Body of pancreas (tissue), 4 donors: ENCODE measurements at regions not wholly inside any gene's neighbourhood (a gene's known extent, or its start where the extent isn't known, plus 50 kb on each side); places are given as distances from the start of the nearest gene placed in this dataset.

Source experiments
- ATAC-seq: fragments of 150-250 bp; one replicate; pipeline ENCODE4 v1.9.1; 2016
- DNase-seq, 4 donors: peaks; one replicate each; pipeline ENCODE4 v3.0.0-alpha.2; 2019
- H3K27ac ChIP-seq, 4 donors: fragments of 200-600 bp; sonication (generic); 1 replicate in 3 of 4; 2 replicates in 1 of 4; pipeline versions ENCODE4 v1.5.1 to v1.6.1; 2016 to 2019; ENCODE audit warnings: mild to moderate bottlenecking in 1 of 4, mixed read lengths in 1 of 4, moderate library complexity in 1 of 4
- H3K27me3 ChIP-seq, 2 donors: fragments of 200-600 bp; sonication (generic); one replicate each; pipeline ENCODE4 v1.6.0; 2016; ENCODE audit warnings: mild to moderate bottlenecking in 1 of 2
- H3K36me3 ChIP-seq, 2 donors: fragments of 200-600 bp; sonication (generic); replicated peaks in 1 of 2; 2 replicates each; pipeline ENCODE4 v1.5.1; 2016; ENCODE audit warnings: low read depth in 2 of 2; ENCODE audit not compliant: insufficient read depth in 1 of 2
- H3K4me1 ChIP-seq: fragments of 200-600 bp; sonication (generic); one replicate; pipeline ENCODE4 v1.6.0; 2016
- H3K4me3 ChIP-seq, 2 donors: fragments of 200-600 bp; sonication (generic); 1 replicate in 1 of 2; 2 replicates in 1 of 2; pipeline ENCODE4 v1.5.1; 2016 to 2019
- H3K9me3 ChIP-seq, 3 donors: fragments of 200-600 bp; sonication (generic); 1 replicate in 2 of 3; 2 replicates in 1 of 3; pipeline ENCODE4 v1.5.1; 2016
- POLR2A ChIP-seq, 3 donors: fragments of 450-650 bp; IDR thresholded peaks; one replicate each; pipeline ENCODE4 v1.6.1; 2016; ENCODE audit warnings: antibody characterized with exemption in 3 of 3, mild to moderate bottlenecking in 2 of 3
- WGBS, 2 donors: methylation state at CpG; one replicate each; pipeline ENCODE4 v1.1.5; 2017; 5-methylcytosine and 5-hydroxymethylcytosine counted together
- intact Hi-C: fragments of 100-400 bp; cut with DNase I; formaldehyde crosslinking; loops from one replicate; pipeline ENCODE4 v1.15.1; 2023
- TF ChIP-seq, protein P1 (sequence below), 7 experiments: fragments of 450-650 bp in 4 of 7; fragments of 200-600 bp in 3 of 7; sonication (generic) in 3 of 7; IDR thresholded peaks; one replicate each; pipeline ENCODE4 v1.5.1; 2016 to 2019; ENCODE audit warnings: antibody characterized with exemption in 7 of 7

DNA sequence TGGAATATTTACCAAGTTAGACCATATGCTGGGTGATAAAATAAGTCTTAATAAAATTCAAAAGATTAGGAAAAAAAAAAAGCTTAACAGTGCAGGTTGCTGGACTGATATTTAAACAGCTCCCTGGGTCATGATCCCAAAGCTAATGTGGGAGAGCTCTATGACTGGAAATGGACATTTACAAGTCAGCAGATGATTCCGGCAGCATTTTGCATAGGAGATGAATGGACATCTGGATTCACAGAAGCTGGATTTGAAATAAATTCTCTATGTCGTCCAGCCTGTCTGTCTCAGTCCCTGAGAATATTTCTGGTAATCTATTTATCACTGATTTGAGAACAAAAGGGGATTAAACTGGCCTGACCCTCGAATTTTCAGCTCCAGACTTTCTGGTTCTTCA, 52.3 kb upstream of the KLHL25 start:
- 36 to 42% methylated on average over 3 of the region's 3 CpGs for WGBS, 2 donors
- Histone ChIP-seq H3K4me3 (no peak overlapping the region), H3K4me1 (no peaks in the 10 kb centered on the region), H3K36me3 (no peaks in the 10 kb centered on the region), H3K27ac (no peak overlapping the region), H3K9me3 (no peaks in the 10 kb centered on the region), H3K27me3 (no peaks in the 10 kb centered on the region)
- TF ChIP-seq, protein P1, sequence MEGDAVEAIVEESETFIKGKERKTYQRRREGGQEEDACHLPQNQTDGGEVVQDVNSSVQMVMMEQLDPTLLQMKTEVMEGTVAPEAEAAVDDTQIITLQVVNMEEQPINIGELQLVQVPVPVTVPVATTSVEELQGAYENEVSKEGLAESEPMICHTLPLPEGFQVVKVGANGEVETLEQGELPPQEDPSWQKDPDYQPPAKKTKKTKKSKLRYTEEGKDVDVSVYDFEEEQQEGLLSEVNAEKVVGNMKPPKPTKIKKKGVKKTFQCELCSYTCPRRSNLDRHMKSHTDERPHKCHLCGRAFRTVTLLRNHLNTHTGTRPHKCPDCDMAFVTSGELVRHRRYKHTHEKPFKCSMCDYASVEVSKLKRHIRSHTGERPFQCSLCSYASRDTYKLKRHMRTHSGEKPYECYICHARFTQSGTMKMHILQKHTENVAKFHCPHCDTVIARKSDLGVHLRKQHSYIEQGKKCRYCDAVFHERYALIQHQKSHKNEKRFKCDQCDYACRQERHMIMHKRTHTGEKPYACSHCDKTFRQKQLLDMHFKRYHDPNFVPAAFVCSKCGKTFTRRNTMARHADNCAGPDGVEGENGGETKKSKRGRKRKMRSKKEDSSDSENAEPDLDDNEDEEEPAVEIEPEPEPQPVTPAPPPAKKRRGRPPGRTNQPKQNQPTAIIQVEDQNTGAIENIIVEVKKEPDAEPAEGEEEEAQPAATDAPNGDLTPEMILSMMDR (IDR thresholded peaks at IDR 0.05) = no peak
- no peak for TF ChIP-seq POLR2A (IDR thresholded peaks at IDR 0.05)
- intact Hi-C loops = no loop called here
- no peak for DNase-seq
- no peak for ATAC-seq

DNA sequence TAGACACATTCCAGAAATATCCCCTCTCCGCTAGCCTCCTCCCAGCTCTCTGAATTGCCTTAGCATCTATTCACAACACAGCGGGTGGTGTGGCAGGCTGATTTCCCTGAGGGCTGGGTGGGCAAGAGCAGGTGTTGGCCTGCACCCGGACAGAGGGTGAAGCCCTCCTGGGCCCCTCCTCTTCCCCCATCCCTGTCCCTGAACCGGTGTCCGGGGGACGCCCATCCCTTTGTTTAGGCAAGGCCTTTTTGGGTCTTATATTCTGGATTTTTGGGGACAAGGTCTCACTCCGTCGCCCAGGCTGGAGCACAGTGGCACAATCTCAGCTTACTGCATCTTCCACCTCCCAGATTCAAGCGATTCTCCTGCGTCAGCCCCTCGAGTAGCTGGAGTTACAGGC, 55.2 kb upstream of the KLHL25 start:
- no peaks in the 10 kb centered on the region for H3K9me3 ChIP-seq
- no peaks in the 10 kb centered on the region for H3K27me3 ChIP-seq
- H3K4me3 ChIP-seq = no peak overlapping the region
- WGBS, 2 donors = 72 to 80% methylated on average over 8 to 11 of the region's 11 CpGs
- ATAC-seq (no peak), DNase-seq (no peak)
- H3K4me1 ChIP-seq = no peaks in the 10 kb centered on the region
- no peaks in the 10 kb centered on the region for H3K36me3 ChIP-seq
- intact Hi-C loops = no loop called here
- no peak for TF ChIP-seq POLR2A (IDR thresholded peaks at IDR 0.05)
- TF ChIP-seq, protein P1 (IDR thresholded peaks at IDR 0.05) = no peak
- no peak overlapping the region for H3K27ac ChIP-seq

DNA sequence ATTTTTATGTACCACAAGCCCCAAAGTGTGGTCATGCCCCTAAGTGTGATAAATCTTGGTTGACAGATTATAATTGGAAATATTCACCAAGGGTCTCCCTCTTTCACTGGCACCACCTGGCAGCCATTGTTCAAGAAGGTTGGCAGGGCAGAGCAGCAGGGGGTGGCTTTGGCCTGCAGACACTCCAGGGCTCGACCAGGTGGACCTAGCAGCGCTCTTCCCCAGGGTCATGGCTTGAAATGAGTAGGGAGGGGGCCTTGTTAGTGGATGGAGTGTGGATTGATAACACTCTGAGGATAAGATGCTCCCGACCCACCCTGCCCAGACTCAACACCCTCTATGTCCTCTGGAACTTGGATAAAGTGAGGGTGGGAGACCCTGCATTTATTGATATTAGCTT, 58.2 kb upstream of the KLHL25 start:
- intact Hi-C loops = no loop called here

DNA sequence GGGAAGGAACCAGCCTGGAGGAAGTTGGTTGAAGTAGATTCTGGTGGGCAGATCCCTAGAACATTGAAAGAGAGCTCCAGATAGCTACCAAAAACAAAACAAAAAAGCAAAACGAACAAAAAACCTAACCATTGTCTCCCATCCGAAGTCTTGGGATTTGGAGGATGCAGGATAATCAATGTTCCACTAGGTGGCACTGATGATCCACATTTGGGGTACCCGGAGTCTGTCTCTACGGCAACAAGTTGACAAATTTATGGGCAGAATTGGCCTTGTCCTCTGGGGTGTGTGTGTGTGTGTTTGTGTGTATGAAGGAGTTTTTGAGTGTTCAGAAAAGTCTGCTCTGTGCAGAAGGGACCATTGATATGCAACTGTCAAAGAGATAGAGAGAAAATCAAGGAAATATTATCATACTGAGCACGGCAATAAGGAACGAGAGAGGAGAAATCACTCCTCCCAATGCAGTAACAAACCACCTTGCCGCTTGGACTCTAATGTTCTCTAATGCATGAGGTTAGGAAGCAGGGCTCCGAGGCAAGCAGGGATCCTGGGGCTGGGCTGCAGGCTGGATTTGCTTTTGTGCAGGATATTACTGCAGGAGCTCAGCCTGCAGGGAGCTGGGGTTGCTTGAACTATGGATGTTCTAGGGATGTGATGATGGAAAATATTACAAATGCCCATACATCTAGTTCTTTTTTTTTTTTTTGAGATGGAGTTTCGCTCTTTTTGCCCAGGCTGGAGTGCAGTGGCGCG, 59.8 kb upstream of the KLHL25 start:
- 22 to 44% methylated on average over 8 to 11 of the region's 11 CpGs for WGBS, 2 donors
- intact Hi-C loops = no loop called here
- no peaks in the 10 kb centered on the region for H3K9me3 ChIP-seq
- TF ChIP-seq, protein P1 (IDR thresholded peaks at IDR 0.05) = peak; percentile 74 to 93 (median 85)
- TF ChIP-seq POLR2A (IDR thresholded peaks at IDR 0.05) = no peak
- peaks cover 0 to 5% of the 10 kb centered on the region in 2 donors for H3K27me3 ChIP-seq
- no peak overlapping the region for H3K27ac ChIP-seq
- no peaks in the 10 kb centered on the region for H3K36me3 ChIP-seq
- ATAC-seq (peak; percentile 79), DNase-seq (peak; percentile 47 to 61 (median 52))
- H3K4me3 ChIP-seq = no peak overlapping the region
- peaks cover 5% of the 10 kb centered on the region for H3K4me1 ChIP-seq

More for the DNA sequence above, 58.2 kb upstream of the KLHL25 start:
- H3K27me3 ChIP-seq = no peaks in the 10 kb centered on the region
- WGBS, 2 donors = 43 to 53% methylated on average over 3 of the region's 3 CpGs
- H3K36me3 ChIP-seq = no peaks in the 10 kb centered on the region
- DNase-seq (no peak), ATAC-seq (no peak)
- H3K27ac ChIP-seq = no peak overlapping the region
- no peak overlapping the region for H3K4me3 ChIP-seq
- TF ChIP-seq POLR2A (IDR thresholded peaks at IDR 0.05) = no peak
- TF ChIP-seq, protein P1 (IDR thresholded peaks at IDR 0.05) = no peak
- H3K4me1 ChIP-seq = no peaks in the 10 kb centered on the region
- no peaks in the 10 kb centered on the region for H3K9me3 ChIP-seq
